H1 (cell line): ENCODE measurements at regions not wholly inside any gene's neighbourhood (a gene's known extent, or its start where the extent isn't known, plus 50 kb on each side); places are given as distances from the start of the nearest gene placed in this dataset.

ENCODE experiments used
- CTCF ChIA-PET: fragments of 300-600 bp; sonication (Branson Sonifier 250); formaldehyde crosslinking; loops from one replicate; lab custom pipeline; 2021; ENCODE audit not compliant: partially characterized antibody; lab: Charles Lee
- POLR2A ChIA-PET: fragments of 300-600 bp; sonication (Branson Sonifier 250); formaldehyde crosslinking; loops from one replicate; lab custom pipeline; 2021; ENCODE audit warnings: inconsistent platforms; ENCODE audit not compliant: partially characterized antibody; lab: Charles Lee
- DNase-seq, 2 experiments: peaks; one replicate each; pipeline versions ENCODE4 v3.0.0 to v3.0.0-alpha.2; 2010 to 2022; ENCODE audit warnings: low spot score in 2 of 2, low read depth in 1 of 2, mixed read lengths in 1 of 2
- FAIRE-seq: peaks from 2 replicates; lab custom pipeline; 2011; peaks lifted over from hg19 to GRCh38; lab: Jason Lieb, UNC
- H2AFZ ChIP-seq: 2 replicates; pipeline ENCODE4 v1.8.1; 2012; ENCODE audit warnings: low read length, inconsistent platforms
- H2AK5ac ChIP-seq: 2 replicates; pipeline ENCODE4 v1.6.1; 2013; ENCODE audit warnings: low read depth, low read length
- H2BK120ac ChIP-seq: replicated peaks from 2 replicates; pipeline ENCODE3; 2013; ENCODE audit warnings: low read depth, low read length, inconsistent platforms
- H2BK12ac ChIP-seq: 2 replicates; pipeline ENCODE4 v1.6.1; 2013; ENCODE audit warnings: low read depth, low read length
- H2BK15ac ChIP-seq: 2 replicates; pipeline ENCODE4 v1.6.1; 2013; ENCODE audit warnings: low read length
- H2BK20ac ChIP-seq: 2 replicates; pipeline ENCODE4 v1.6.1; 2013; ENCODE audit warnings: low read length
- H2BK5ac ChIP-seq: 2 replicates; pipeline ENCODE4 v1.6.1; 2013; ENCODE audit warnings: low read depth, low read length
- H3K14ac ChIP-seq: 2 replicates; pipeline ENCODE4 v1.6.1; 2013; ENCODE audit warnings: inconsistent platforms; ENCODE audit not compliant: insufficient read length
- H3K18ac ChIP-seq: 2 replicates; pipeline ENCODE4 v1.6.1; 2013; ENCODE audit warnings: low read length; ENCODE audit errors: extremely low read depth
- H3K23ac ChIP-seq: 2 replicates; pipeline ENCODE4 v1.6.1; 2013; ENCODE audit warnings: inconsistent platforms; ENCODE audit not compliant: insufficient read length
- H3K23me2 ChIP-seq: 2 replicates; pipeline ENCODE4 v1.6.1; 2013; ENCODE audit warnings: low read depth, low read length
- H3K27ac ChIP-seq: 2 replicates; pipeline ENCODE4 v1.6.1; 2011; ENCODE audit warnings: low read depth, low read length, inconsistent platforms
- H3K27me3 ChIP-seq, 4 experiments: replicated peaks in 1 of 4; 1 replicate in 1 of 4; 2 replicates in 3 of 4; pipeline versions ENCODE4 v1.6.1 to v1.8.1; 2011 to 2013; ENCODE audit warnings: low read length in 3 of 4, mild to moderate bottlenecking in 3 of 4, inconsistent platforms in 2 of 4, mixed read lengths in 2 of 4, moderate library complexity in 1 of 4; ENCODE audit not compliant: control insufficient read depth in 3 of 4, insufficient read depth in 3 of 4; ENCODE audit errors: extremely low read depth in 1 of 4
- H3K36me3 ChIP-seq, 4 experiments: 2 replicates each; pipeline versions ENCODE4 v1.6.1 to v1.8.1; 2011 to 2013; ENCODE audit warnings: mild to moderate bottlenecking in 4 of 4, low read length in 3 of 4, moderate library complexity in 2 of 4, control low read depth in 1 of 4, inconsistent platforms in 1 of 4; ENCODE audit not compliant: insufficient read depth in 4 of 4, control insufficient read depth in 2 of 4
- H3K4ac ChIP-seq: replicated peaks from 2 replicates; pipeline ENCODE3; 2013; ENCODE audit warnings: low read length, low read depth, mixed read lengths, inconsistent platforms; ENCODE audit not compliant: insufficient read length
- H3K4me1 ChIP-seq, 4 experiments: replicated peaks in 1 of 4; 1 replicate in 1 of 4; 2 replicates in 3 of 4; pipeline versions ENCODE4 v1.6.1 to v1.8.1; 2011 to 2013; ENCODE audit warnings: low read length in 3 of 4, inconsistent platforms in 2 of 4, mixed read lengths in 1 of 4; ENCODE audit not compliant: insufficient read depth in 4 of 4, control insufficient read depth in 3 of 4
- H3K4me2 ChIP-seq, 2 experiments: 2 replicates each; pipeline versions ENCODE4 v1.6.1 to v1.8.1; 2011 to 2013; ENCODE audit warnings: low read depth in 2 of 2, low read length in 2 of 2, control low read depth in 1 of 2, inconsistent platforms in 1 of 2, mild to moderate bottlenecking in 1 of 2; ENCODE audit not compliant: insufficient read depth in 1 of 2
- H3K4me3 ChIP-seq, 4 experiments: fragments of 200-600, 300-600 bp in 1 of 4; sonication (generic), shearing (Covaris generic), sonication (Bioruptor Twin) in 1 of 4; 2 replicates each; pipeline versions ENCODE4 v1.5.1 to v1.8.1; 2011 to 2016; ENCODE audit warnings: low read length in 4 of 4, low read depth in 3 of 4, control low read depth in 2 of 4, inconsistent platforms in 2 of 4, mild to moderate bottlenecking in 2 of 4, mixed read lengths in 1 of 4, moderate library complexity in 1 of 4; ENCODE audit not compliant: insufficient read depth in 2 of 4; ENCODE audit errors: extremely low read depth in 1 of 4
- H3K56ac ChIP-seq: replicated peaks from 2 replicates; pipeline ENCODE3; 2013; ENCODE audit warnings: low read depth, mild to moderate bottlenecking, mixed read lengths, low read length, inconsistent platforms; ENCODE audit not compliant: insufficient read length
- H3K79me1 ChIP-seq: 2 replicates; pipeline ENCODE4 v1.6.1; 2013; ENCODE audit warnings: low read depth, low read length, control low read depth
- H3K79me2 ChIP-seq, 2 experiments: 2 replicates each; pipeline versions ENCODE4 v1.6.1 to v1.8.1; 2012 to 2013; ENCODE audit warnings: low read length in 2 of 2, mild to moderate bottlenecking in 2 of 2, inconsistent platforms in 1 of 2; ENCODE audit not compliant: insufficient read depth in 2 of 2, control insufficient read depth in 1 of 2
- H3K9ac ChIP-seq, 4 experiments: replicated peaks in 1 of 4; 1 replicate in 1 of 4; 2 replicates in 3 of 4; pipeline versions ENCODE4 v1.6.1 to v1.8.1; 2011 to 2013; ENCODE audit warnings: low read depth in 3 of 4, low read length in 3 of 4, control low read depth in 2 of 4, mild to moderate bottlenecking in 2 of 4, moderate library complexity in 2 of 4, inconsistent platforms in 1 of 4; ENCODE audit errors: extremely low read depth in 1 of 4
- H3K9me3 ChIP-seq, 2 experiments: 2 replicates each; pipeline versions ENCODE4 v1.6.1 to v1.8.1; 2012 to 2013; ENCODE audit warnings: mild to moderate bottlenecking in 2 of 2, moderate library complexity in 2 of 2, control low read depth in 1 of 2, inconsistent platforms in 1 of 2, low read depth in 1 of 2, low read length in 1 of 2, mixed read lengths in 1 of 2; ENCODE audit not compliant: insufficient read depth in 2 of 2
- H4K20me1 ChIP-seq, 2 experiments: replicated peaks in 1 of 2; 2 replicates each; pipeline versions ENCODE3 to v1.8.1; 2011 to 2013; ENCODE audit warnings: inconsistent platforms in 2 of 2, low read length in 2 of 2, mild to moderate bottlenecking in 1 of 2; ENCODE audit not compliant: insufficient read depth in 2 of 2, control insufficient read depth in 1 of 2
- H4K5ac ChIP-seq: 2 replicates; pipeline ENCODE4 v1.6.1; 2013; ENCODE audit warnings: low read length, low read depth, mixed read lengths, inconsistent platforms; ENCODE audit not compliant: insufficient read length
- H4K8ac ChIP-seq: 2 replicates; pipeline ENCODE4 v1.8.0; 2013; ENCODE audit warnings: mild to moderate bottlenecking, moderate library complexity, low read length, inconsistent platforms; ENCODE audit not compliant: insufficient read depth; ENCODE audit errors: extremely low read depth
- H4K91ac ChIP-seq: replicated peaks from 2 replicates; pipeline ENCODE3; 2013; ENCODE audit warnings: low read length, mixed read lengths, inconsistent platforms; ENCODE audit not compliant: insufficient read length
- BRCA1 ChIP-seq: IDR thresholded peaks from 2 replicates; pipeline ENCODE4 v1.6.1; 2012; ENCODE audit warnings: low read depth, low read length, improper control_type of control experiment
- CEBPB ChIP-seq: IDR thresholded peaks from 2 replicates; pipeline ENCODE4 v1.6.1; 2012; ENCODE audit warnings: low read depth, low read length
- POLR2A ChIP-seq, 2 experiments: IDR thresholded peaks; 1 replicate in 1 of 2; 2 replicates in 1 of 2; pipeline ENCODE4 v1.6.1; 2011; ENCODE audit warnings: low read depth in 2 of 2, low read length in 2 of 2, mild to moderate bottlenecking in 2 of 2; ENCODE audit errors: control extremely low read depth in 1 of 2
- POLR2AphosphoS5 ChIP-seq: IDR thresholded peaks from 2 replicates; pipeline ENCODE4 v1.6.1; 2011; ENCODE audit warnings: low read depth, low read length
- POU5F1 ChIP-seq: IDR thresholded peaks from 2 replicates; pipeline ENCODE4 v1.6.1; 2011; ENCODE audit warnings: low read depth, mild to moderate bottlenecking, low read length, moderate library complexity
- RBBP5 ChIP-seq: IDR thresholded peaks from 2 replicates; pipeline ENCODE4 v1.7.1; 2012; ENCODE audit warnings: low read depth, mild to moderate bottlenecking, inconsistent platforms, low read length, moderate library complexity, borderline replicate concordance
- SAP30 ChIP-seq: fragments of 300-600 bp; sonication (generic); IDR thresholded peaks from 2 replicates; pipeline ENCODE4 v1.7.1; 2012; ENCODE audit warnings: low read length, moderate library complexity, mild to moderate bottlenecking, inconsistent platforms; ENCODE audit not compliant: insufficient read depth, insufficient replicate concordance
- SP1 ChIP-seq: IDR thresholded peaks from 2 replicates; pipeline ENCODE4 v1.6.1; 2011; ENCODE audit warnings: low read depth, low read length
- WGBS, 2 experiments: shearing (Covaris generic) in 1 of 2; methylation state at CpG; one replicate each; pipeline versions ENCODE4 v1.1.6 to v1.1.7; 2013 to 2015; ENCODE audit warnings: low lambda C conversion rate in 2 of 2, mixed read lengths in 2 of 2, inconsistent platforms in 1 of 2, low coverage in 1 of 2, missing lambda C conversion rate in 1 of 2; ENCODE audit not compliant: insufficient replicate concordance in 2 of 2, insufficient coverage in 1 of 2, insufficient read length in 1 of 2; ENCODE audit errors: extremely low coverage in 1 of 2, missing lambda C conversion rate in 1 of 2; 5-methylcytosine and 5-hydroxymethylcytosine counted together

GRCh38 chr13:78258304-78258703, 339.7 kb upstream of the EDNRB start:
- no peak for FAIRE-seq
- Histone ChIP-seq H3K79me1 (no peaks in the 10 kb centered on the region), H4K5ac (no peak overlapping the region), H3K23ac (no peak overlapping the region), H3K27ac (no peak overlapping the region), H2BK20ac (no peak overlapping the region), H4K20me1 (no peaks in the 10 kb centered on the region), H3K4ac (no peak overlapping the region), H2BK12ac (no peak overlapping the region), H3K9ac (no peak overlapping the region), H3K18ac (no peak overlapping the region), H2BK120ac (no peak overlapping the region), H3K4me1 (peaks cover 0 to 2% (median 0%) of the 10 kb centered on the region in 4 experiments; a peak in 1 of 7 replicates), H3K4me2 (no peak overlapping the region), H3K79me2 (no peaks in the 10 kb centered on the region), H2BK5ac (no peak overlapping the region), H3K4me3 (no peak overlapping the region), H3K14ac (no peak overlapping the region), H2AFZ (no peak overlapping the region), H3K56ac (no peak overlapping the region), H3K23me2 (no peaks in the 10 kb centered on the region), H2BK15ac (no peak overlapping the region), H3K9me3 (peaks cover 0 to 4% of the 10 kb centered on the region in 2 experiments; a peak in 1 of 4 replicates), H4K8ac (no peak overlapping the region), H4K91ac (no peak overlapping the region), H2AK5ac (no peak overlapping the region), H3K36me3 (no peaks in the 10 kb centered on the region), H3K27me3 (no peaks in the 10 kb centered on the region)
- WGBS, 2 experiments = 62% methylated on average over 3 of the region's 3 CpGs; no CpG with 5 or more reads in 1 of the 2 experiments
- ChIA-PET POLR2A (no interaction called here), CTCF (interaction anchor here (0.7 to 1.9 kb wide), 2 partner anchors 10 to 18 kb away, joined by 3 to 7 read pairs; no protein-coding TSS in a partner anchor)
- no peak for DNase-seq
- TF ChIP-seq CEBPB (no peak), RBBP5 (no peak), SP1 (no peak), POU5F1 (no peak), POLR2A (IDR thresholded peaks at IDR 0.05; ENCODE audit: control extremely low read depth in 1 of 2, low read depth in 2 of 2, low read length in 2 of 2) (no peak), SAP30 (no peak), POLR2AphosphoS5 (no peak), BRCA1 (no peak)
